ENCODE measurements at regions not wholly inside any gene's neighbourhood (a gene's known extent, or its start where the extent isn't known, plus 50 kb on each side); places are given as distances from the start of the nearest gene placed in this dataset.

DNA sequence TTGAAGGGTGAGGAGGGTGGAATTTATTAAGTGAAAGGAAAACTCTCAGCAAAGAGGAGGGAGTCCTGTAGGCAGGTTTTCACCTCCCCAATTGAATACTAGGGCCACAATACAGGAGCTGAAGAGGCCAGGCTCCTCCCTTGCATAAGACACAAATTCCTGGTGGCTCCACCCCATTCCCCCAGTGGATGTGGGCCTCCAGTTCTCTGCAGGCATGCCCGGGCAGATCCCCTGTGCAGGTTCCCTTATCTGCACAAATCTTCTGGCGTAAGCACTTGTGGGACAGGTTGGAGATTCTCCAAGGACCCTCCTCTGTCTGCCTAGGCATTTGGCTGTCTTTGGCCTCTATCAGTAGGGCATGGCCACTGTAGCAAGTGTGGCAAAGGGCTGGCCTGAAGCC lies 847.1 kb upstream of the MBL2 start:
- no peaks in the 10 kb centered on the region for H3K27me3 Mint-ChIP-seq (ENCODE audit: insufficient read depth, unreplicated experiment)
- TF ChIP-seq, protein P1, sequence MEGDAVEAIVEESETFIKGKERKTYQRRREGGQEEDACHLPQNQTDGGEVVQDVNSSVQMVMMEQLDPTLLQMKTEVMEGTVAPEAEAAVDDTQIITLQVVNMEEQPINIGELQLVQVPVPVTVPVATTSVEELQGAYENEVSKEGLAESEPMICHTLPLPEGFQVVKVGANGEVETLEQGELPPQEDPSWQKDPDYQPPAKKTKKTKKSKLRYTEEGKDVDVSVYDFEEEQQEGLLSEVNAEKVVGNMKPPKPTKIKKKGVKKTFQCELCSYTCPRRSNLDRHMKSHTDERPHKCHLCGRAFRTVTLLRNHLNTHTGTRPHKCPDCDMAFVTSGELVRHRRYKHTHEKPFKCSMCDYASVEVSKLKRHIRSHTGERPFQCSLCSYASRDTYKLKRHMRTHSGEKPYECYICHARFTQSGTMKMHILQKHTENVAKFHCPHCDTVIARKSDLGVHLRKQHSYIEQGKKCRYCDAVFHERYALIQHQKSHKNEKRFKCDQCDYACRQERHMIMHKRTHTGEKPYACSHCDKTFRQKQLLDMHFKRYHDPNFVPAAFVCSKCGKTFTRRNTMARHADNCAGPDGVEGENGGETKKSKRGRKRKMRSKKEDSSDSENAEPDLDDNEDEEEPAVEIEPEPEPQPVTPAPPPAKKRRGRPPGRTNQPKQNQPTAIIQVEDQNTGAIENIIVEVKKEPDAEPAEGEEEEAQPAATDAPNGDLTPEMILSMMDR (IDR thresholded peaks at IDR 0.05; ENCODE audit: insufficient read depth in 1 of 2, low read depth in 1 of 2, low read length in 1 of 2, severe bottlenecking in 1 of 2, unreplicated experiment in 1 of 2): no peak
- Histone ChIP-seq H3K4me1 (no peaks in the 10 kb centered on the region), H3K27me3 (replicated peaks; ENCODE audit: control insufficient read depth, insufficient read depth, low read length) (no peaks in the 10 kb centered on the region), H3K36me3 (ENCODE audit: control insufficient read depth, insufficient read depth, low read length) (no peaks in the 10 kb centered on the region), H3K9me3 (no peaks in the 10 kb centered on the region), H3K4me3 (ENCODE audit: low read depth, low read length) (no peak overlapping the region)
- CTCF ChIA-PET: no interaction called here
- H3K27ac Mint-ChIP-seq (ENCODE audit: unreplicated experiment): no peak overlapping the region
- no TSS peak for BruUV-seq (replicated peaks)
- H3K4me1 Mint-ChIP-seq (ENCODE audit: low read depth, unreplicated experiment): no peaks in the 10 kb centered on the region
- POLR2A ChIA-PET: no interaction called here
- no peaks in the 10 kb centered on the region for H3K9me3 Mint-ChIP-seq (ENCODE audit: unreplicated experiment)
- H3K4me3 Mint-ChIP-seq (ENCODE audit: unreplicated experiment): no peak overlapping the region
- intact Hi-C loops (cut with micrococcal nuclease; ENCODE audit: unreplicated experiment): no loop called here
- peak; percentile 30 to 64 for DNase-seq
- H3K36me3 Mint-ChIP-seq (ENCODE audit: insufficient read depth, unreplicated experiment): no peaks in the 10 kb centered on the region

DNA sequence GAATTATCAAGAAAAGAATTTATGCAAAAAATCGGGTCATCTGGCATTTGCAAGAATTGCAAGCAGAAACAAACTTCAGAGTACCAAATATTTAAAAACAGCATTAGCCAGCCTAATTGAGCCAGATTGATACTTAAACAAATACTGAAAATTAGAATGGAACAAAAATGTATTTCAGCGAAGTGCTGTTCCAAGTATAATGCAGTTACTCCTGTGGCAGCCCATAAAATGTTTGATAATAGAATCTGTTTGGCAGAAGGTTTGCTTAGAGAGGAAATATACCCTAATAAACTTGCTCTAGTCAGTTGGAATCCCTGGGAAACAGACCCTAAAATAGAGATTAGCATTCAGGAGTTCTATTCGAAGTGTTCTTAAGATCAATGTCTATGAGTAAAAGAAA lies 835.1 kb upstream of the MBL2 start:
- DNase-seq: no peak
- no TSS peak for BruUV-seq (replicated peaks)
- H3K4me3 Mint-ChIP-seq (ENCODE audit: unreplicated experiment): no peak overlapping the region

GRCh38 chr10:53606981-53607380 lies 834.4 kb upstream of the MBL2 start:
- Histone ChIP-seq H3K4me1 (no peaks in the 10 kb centered on the region), H3K4me3 (ENCODE audit: low read depth, low read length) (no peak overlapping the region), H3K36me3 (ENCODE audit: control insufficient read depth, insufficient read depth, low read length) (no peaks in the 10 kb centered on the region), H3K27me3 (replicated peaks; ENCODE audit: control insufficient read depth, insufficient read depth, low read length) (no peaks in the 10 kb centered on the region), H3K9me3 (no peaks in the 10 kb centered on the region)
- Mint-ChIP-seq H3K36me3 (ENCODE audit: insufficient read depth, unreplicated experiment) (no peaks in the 10 kb centered on the region), H3K4me1 (ENCODE audit: low read depth, unreplicated experiment) (peaks cover 7% of the 10 kb centered on the region), H3K4me3 (ENCODE audit: unreplicated experiment) (no peak overlapping the region), H3K27me3 (ENCODE audit: insufficient read depth, unreplicated experiment) (no peaks in the 10 kb centered on the region), H3K27ac (ENCODE audit: unreplicated experiment) (no peak overlapping the region), H3K9me3 (ENCODE audit: unreplicated experiment) (no peaks in the 10 kb centered on the region)
- no TSS peak for BruUV-seq (replicated peaks)
- no peak for DNase-seq
- intact Hi-C loops (cut with micrococcal nuclease; ENCODE audit: unreplicated experiment): loop anchor here (10.0 kb wide), 1 partner anchor 398 kb away; no protein-coding TSS in a partner anchor
- TF ChIP-seq, protein P1 (IDR thresholded peaks at IDR 0.05; ENCODE audit: insufficient read depth in 1 of 2, low read depth in 1 of 2, low read length in 1 of 2, severe bottlenecking in 1 of 2, unreplicated experiment in 1 of 2): no peak
- CTCF ChIA-PET: no interaction called here
- POLR2A ChIA-PET: no interaction called here

More for the DNA sequence above, 835.1 kb upstream of the MBL2 start:
- H3K9me3 ChIP-seq: no peaks in the 10 kb centered on the region
- ChIA-PET POLR2A (no interaction called here), CTCF (no interaction called here)
- H3K36me3 Mint-ChIP-seq (ENCODE audit: insufficient read depth, unreplicated experiment): no peaks in the 10 kb centered on the region
- H3K36me3 ChIP-seq (ENCODE audit: control insufficient read depth, insufficient read depth, low read length): no peaks in the 10 kb centered on the region
- no peaks in the 10 kb centered on the region for H3K27me3 Mint-ChIP-seq (ENCODE audit: insufficient read depth, unreplicated experiment)
- H3K27me3 ChIP-seq (replicated peaks; ENCODE audit: control insufficient read depth, insufficient read depth, low read length): no peaks in the 10 kb centered on the region
- no peak overlapping the region for H3K27ac Mint-ChIP-seq (ENCODE audit: unreplicated experiment)
- no peaks in the 10 kb centered on the region for H3K9me3 Mint-ChIP-seq (ENCODE audit: unreplicated experiment)
- peaks cover 7% of the 10 kb centered on the region for H3K4me1 Mint-ChIP-seq (ENCODE audit: low read depth, unreplicated experiment)
- intact Hi-C loops (cut with micrococcal nuclease; ENCODE audit: unreplicated experiment): loop anchor here (10.0 kb wide), 1 partner anchor 397 kb away; no protein-coding TSS in a partner anchor
- no peak overlapping the region for H3K4me3 ChIP-seq (ENCODE audit: low read depth, low read length)
- H3K4me1 ChIP-seq: no peaks in the 10 kb centered on the region
- TF ChIP-seq, protein P1 (IDR thresholded peaks at IDR 0.05; ENCODE audit: insufficient read depth in 1 of 2, low read depth in 1 of 2, low read length in 1 of 2, severe bottlenecking in 1 of 2, unreplicated experiment in 1 of 2): no peak
